ENCODE measurements at regions not wholly inside any gene's neighbourhood (a gene's known extent, or its start where the extent isn't known, plus 50 kb on each side); places are given as distances from the start of the nearest gene placed in this dataset.

GRCh38 chr12:90741611-90742010 lies 213.4 kb downstream of the CCER1 start:
- Histone ChIP-seq H3K36me3 (no peaks in the 10 kb centered on the region), H3K9me3 (no peaks in the 10 kb centered on the region), H3K4me1 (ENCODE audit: control insufficient read depth in 1 of 2, low read depth in 2 of 2) (no peaks in the 10 kb centered on the region), H3K27ac (no peak overlapping the region), H3K4me3 (no peak overlapping the region), H3K27me3 (replicated peaks; ENCODE audit: insufficient read depth) (no peaks in the 10 kb centered on the region)
- ATAC-seq (ENCODE audit: insufficient number of reproducible peaks, low FRiP score, low read depth) (no peak), DNase-seq (ENCODE audit: low spot score) (no peak)
- TF ChIP-seq CTCF (IDR thresholded peaks at IDR 0.05): no peak

- no peak for TF ChIP-seq CTCF (IDR thresholded peaks at IDR 0.05)
- DNase-seq (ENCODE audit: low spot score) (no peak), ATAC-seq (ENCODE audit: insufficient number of reproducible peaks, low FRiP score, low read depth) (no peak)
- Histone ChIP-seq H3K4me3 (no peak overlapping the region), H3K27ac (no peak overlapping the region), H3K4me1 (ENCODE audit: control insufficient read depth in 1 of 2, low read depth in 2 of 2) (no peaks in the 10 kb centered on the region), H3K27me3 (replicated peaks; ENCODE audit: insufficient read depth) (no peaks in the 10 kb centered on the region), H3K9me3 (no peaks in the 10 kb centered on the region), H3K36me3 (no peaks in the 10 kb centered on the region)
Measured at GRCh38 chr12:90729736-90730135, 225.2 kb downstream of the CCER1 start.

GRCh38 chr12:90712671-90713070 lies 242.3 kb downstream of the CCER1 start:
- Histone ChIP-seq H3K36me3 (no peaks in the 10 kb centered on the region), H3K9me3 (no peaks in the 10 kb centered on the region), H3K27ac (no peak overlapping the region), H3K4me1 (ENCODE audit: control insufficient read depth in 1 of 2, low read depth in 2 of 2) (no peaks in the 10 kb centered on the region), H3K4me3 (no peak overlapping the region), H3K27me3 (replicated peaks; ENCODE audit: insufficient read depth) (no peaks in the 10 kb centered on the region)
- no peak for TF ChIP-seq CTCF (IDR thresholded peaks at IDR 0.05)
- DNase-seq (ENCODE audit: low spot score) (no peak), ATAC-seq (ENCODE audit: insufficient number of reproducible peaks, low FRiP score, low read depth) (no peak)

GRCh38 chr12:90710711-90711110 lies 244.3 kb downstream of the CCER1 start:
- no peaks in the 10 kb centered on the region for H3K9me3 ChIP-seq
- TF ChIP-seq CTCF (IDR thresholded peaks at IDR 0.05): no peak
- H3K27me3 ChIP-seq (replicated peaks; ENCODE audit: insufficient read depth): no peaks in the 10 kb centered on the region
- no peak overlapping the region for H3K27ac ChIP-seq
- no peaks in the 10 kb centered on the region for H3K36me3 ChIP-seq
- no peak for ATAC-seq (ENCODE audit: insufficient number of reproducible peaks, low FRiP score, low read depth)
- no peak for DNase-seq (ENCODE audit: low spot score)
- H3K4me3 ChIP-seq: no peak overlapping the region
- no peaks in the 10 kb centered on the region for H3K4me1 ChIP-seq (ENCODE audit: control insufficient read depth in 1 of 2, low read depth in 2 of 2)

- no peak for TF ChIP-seq CTCF (IDR thresholded peaks at IDR 0.05)
- Histone ChIP-seq H3K27me3 (replicated peaks; ENCODE audit: insufficient read depth) (no peaks in the 10 kb centered on the region), H3K27ac (no peak overlapping the region), H3K9me3 (no peaks in the 10 kb centered on the region), H3K4me3 (no peak overlapping the region), H3K36me3 (no peaks in the 10 kb centered on the region), H3K4me1 (ENCODE audit: control insufficient read depth in 1 of 2, low read depth in 2 of 2) (no peaks in the 10 kb centered on the region)
- no peak for ATAC-seq (ENCODE audit: insufficient number of reproducible peaks, low FRiP score, low read depth)
- DNase-seq (ENCODE audit: low spot score): no peak
Measured at GRCh38 chr12:90706036-90706435, 248.9 kb downstream of the CCER1 start.
